ENCODE measurements at regions not wholly inside any gene's neighbourhood (a gene's known extent, or its start where the extent isn't known, plus 50 kb on each side); places are given as distances from the start of the nearest gene placed in this dataset.

DNA sequence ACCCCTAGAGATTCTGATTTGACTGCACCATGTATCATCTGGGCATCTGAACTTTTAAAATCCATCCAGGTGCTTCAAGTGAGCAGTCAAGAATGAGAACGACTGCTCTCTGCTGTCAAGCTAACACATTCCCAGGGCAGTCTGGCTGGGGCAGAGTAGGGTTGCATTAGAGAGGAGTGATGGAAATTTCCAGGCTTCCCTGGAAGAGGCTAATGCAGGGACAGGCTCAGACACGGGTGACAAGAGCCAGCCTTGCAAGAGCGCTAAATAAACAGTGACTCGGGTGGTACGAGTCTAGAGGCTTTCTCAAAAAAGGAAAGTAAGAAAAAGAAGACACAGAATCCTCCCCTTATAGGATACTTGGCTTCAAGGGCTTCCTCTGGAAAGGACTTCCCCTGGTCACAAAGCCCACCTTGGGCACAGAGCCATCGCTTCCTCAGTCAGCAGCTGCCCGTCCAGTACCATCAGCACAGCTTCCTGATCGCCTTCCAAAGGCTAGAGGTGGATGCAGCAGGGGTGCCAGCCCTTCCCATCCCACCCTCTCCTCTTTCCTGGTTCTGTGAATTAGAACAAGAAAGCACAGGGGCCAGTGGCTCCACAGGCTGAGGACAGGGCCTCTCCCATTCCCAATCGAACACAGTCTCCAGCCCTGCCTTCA, 177.4 kb upstream of the RREB1 start:
- TF ChIP-seq, protein P1, sequence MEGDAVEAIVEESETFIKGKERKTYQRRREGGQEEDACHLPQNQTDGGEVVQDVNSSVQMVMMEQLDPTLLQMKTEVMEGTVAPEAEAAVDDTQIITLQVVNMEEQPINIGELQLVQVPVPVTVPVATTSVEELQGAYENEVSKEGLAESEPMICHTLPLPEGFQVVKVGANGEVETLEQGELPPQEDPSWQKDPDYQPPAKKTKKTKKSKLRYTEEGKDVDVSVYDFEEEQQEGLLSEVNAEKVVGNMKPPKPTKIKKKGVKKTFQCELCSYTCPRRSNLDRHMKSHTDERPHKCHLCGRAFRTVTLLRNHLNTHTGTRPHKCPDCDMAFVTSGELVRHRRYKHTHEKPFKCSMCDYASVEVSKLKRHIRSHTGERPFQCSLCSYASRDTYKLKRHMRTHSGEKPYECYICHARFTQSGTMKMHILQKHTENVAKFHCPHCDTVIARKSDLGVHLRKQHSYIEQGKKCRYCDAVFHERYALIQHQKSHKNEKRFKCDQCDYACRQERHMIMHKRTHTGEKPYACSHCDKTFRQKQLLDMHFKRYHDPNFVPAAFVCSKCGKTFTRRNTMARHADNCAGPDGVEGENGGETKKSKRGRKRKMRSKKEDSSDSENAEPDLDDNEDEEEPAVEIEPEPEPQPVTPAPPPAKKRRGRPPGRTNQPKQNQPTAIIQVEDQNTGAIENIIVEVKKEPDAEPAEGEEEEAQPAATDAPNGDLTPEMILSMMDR (IDR thresholded peaks at IDR 0.05): no peak
- no peak for TF ChIP-seq EZH2 (IDR thresholded peaks at IDR 0.05)
- TF ChIP-seq EZH2phosphoT487 (IDR thresholded peaks at IDR 0.05): no peak

All from neural progenitor cell (in vitro differentiated cells).